Body of pancreas (tissue), 4 donors: ENCODE measurements at regions not wholly inside any gene's neighbourhood (a gene's known extent, or its start where the extent isn't known, plus 50 kb on each side); places are given as distances from the start of the nearest gene placed in this dataset.

ENCODE experiments used
- CTCF ChIP-seq, 7 experiments: fragments of 450-650 bp in 4 of 7; fragments of 200-600 bp in 3 of 7; sonication (generic) in 3 of 7; IDR thresholded peaks; one replicate each; pipeline ENCODE4 v1.5.1; 2016 to 2019; ENCODE audit warnings: antibody characterized with exemption in 7 of 7
- POLR2A ChIP-seq, 3 donors: fragments of 450-650 bp; IDR thresholded peaks; one replicate each; pipeline ENCODE4 v1.6.1; 2016; ENCODE audit warnings: antibody characterized with exemption in 3 of 3, mild to moderate bottlenecking in 2 of 3

DNA sequence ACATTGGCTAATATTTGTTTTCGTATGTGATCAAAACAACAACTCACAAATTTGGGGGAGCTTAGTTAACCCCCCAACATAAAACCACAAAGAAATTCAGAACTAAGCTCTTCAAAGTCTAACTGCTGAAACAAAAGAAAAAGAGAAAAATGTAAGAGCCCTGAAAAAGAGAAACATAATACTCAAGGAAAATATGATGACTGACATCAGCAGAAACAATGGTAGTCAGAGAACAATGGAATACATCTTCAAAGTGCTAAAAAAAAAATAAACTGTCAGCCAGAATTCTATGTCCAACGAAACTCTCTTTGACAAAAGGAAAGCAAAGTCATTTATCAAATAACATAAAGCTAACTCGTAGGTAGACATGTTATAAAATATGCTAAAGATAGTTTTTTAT is 566.3 kb upstream of the GRAMD2B start:
- TF ChIP-seq POLR2A (IDR thresholded peaks at IDR 0.05) (no peak), CTCF (IDR thresholded peaks at IDR 0.05) (no peak)
